ENCODE measurements at regions not wholly inside any gene's neighbourhood (a gene's known extent, or its start where the extent isn't known, plus 50 kb on each side); places are given as distances from the start of the nearest gene placed in this dataset.
A peak's percentile ranks its signal among the peaks of the same experiment; 100 is the strongest.
"Not testable (repeated sequence)": the region's sequence is repeated elsewhere in the genome, so short reads cannot be mapped to it uniquely, and the experiment has no call there.

DNA sequence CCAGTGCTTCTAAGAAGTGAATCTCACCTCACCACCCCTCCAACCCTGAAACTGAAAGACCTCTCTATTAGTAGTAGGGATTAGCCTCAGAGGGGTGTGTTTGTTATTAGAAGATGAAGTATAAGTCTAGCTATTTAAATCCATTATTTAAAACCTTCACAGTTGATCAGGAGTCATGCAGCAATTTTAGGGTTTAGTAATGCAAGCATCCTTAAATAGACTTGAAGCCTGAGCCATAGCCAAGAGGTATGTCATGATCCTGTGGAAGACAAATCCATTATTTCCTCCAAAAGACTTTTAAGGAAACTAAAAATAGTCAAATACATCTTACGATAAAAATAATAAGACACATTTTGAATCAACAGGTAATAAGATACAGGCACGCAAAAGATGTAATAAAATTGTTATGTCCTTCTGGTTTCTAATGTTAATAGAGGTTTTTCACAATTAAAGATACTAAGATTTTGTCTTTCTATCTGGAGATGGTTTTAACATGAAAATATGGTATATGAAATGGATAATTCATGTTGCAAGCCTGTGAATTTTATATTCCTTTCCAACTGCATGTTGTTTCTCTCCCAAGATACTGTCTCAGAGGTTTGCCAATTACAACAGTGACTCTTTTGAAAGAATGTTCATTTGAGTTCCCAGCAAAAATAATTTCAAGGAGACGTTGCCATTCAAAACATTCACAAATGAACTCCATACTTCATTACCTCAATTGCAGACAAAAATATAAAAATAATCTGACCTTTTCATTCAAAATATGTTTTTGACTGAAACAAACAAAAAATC, 68.0 kb downstream of the LUZP4 start:
- intact Hi-C loops (cut with DNase I), result no loop called here
- 64 to 82% (median 65%) methylated on average over 3 of the region's 3 CpGs for WGBS, 4 donors

DNA sequence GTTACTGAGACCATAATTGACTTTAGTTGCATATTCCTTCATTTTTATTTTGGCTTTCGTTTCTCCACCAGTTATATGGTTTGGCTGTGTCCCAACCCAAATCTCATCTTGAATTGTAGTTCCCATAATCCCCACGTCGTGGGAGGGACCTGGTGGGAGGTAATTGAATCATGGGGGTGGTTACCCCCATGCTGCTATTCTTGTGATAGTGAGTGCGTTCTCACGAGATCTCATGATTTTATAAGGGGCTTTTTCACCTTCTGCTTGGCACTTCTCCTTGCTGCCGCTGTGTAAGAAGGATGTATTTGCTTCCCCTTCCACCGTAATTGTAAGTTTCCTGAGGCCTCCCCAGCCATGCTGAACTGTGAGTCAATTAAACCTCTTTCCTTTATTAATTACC, 70.0 kb downstream of the LUZP4 start:
- intact Hi-C loops (cut with DNase I); H3K36me3 ChIP-seq; H3K9me3 ChIP-seq; ATAC-seq; DNase-seq; H3K4me3 ChIP-seq: not testable (repeated sequence)
- peaks cover 0 to 11% (median 0%) of the 10 kb centered on the region in 12 donors for H3K4me1 ChIP-seq
- peak overlapping the region in 2 of 12 donors; percentile 9 to 22 for H3K27ac ChIP-seq
- peaks cover 0 to 13% (median 0%) of the 10 kb centered on the region in 9 donors for H3K27me3 ChIP-seq
- 53 to 72% (median 57%) methylated on average over 7 of the region's 7 CpGs for WGBS, 4 donors

More for the DNA sequence above, 68.0 kb downstream of the LUZP4 start:
- H3K27me3 ChIP-seq, result peaks cover 0 to 22% (median 0%) of the 10 kb centered on the region in 9 donors
- peak overlapping the region in 4 of 12 donors; percentile 29 to 67 (median 48) for H3K27ac ChIP-seq
- ATAC-seq, result peak in 1 of 4 donors; percentile 33
- H3K9me3 ChIP-seq, result no peaks in the 10 kb centered on the region
- H3K4me1 ChIP-seq, result peaks cover 0 to 10% (median 0%) of the 10 kb centered on the region in 12 donors
- no peak for TF ChIP-seq POLR2A (IDR thresholded peaks at IDR 0.05)
- TF ChIP-seq, protein P1, sequence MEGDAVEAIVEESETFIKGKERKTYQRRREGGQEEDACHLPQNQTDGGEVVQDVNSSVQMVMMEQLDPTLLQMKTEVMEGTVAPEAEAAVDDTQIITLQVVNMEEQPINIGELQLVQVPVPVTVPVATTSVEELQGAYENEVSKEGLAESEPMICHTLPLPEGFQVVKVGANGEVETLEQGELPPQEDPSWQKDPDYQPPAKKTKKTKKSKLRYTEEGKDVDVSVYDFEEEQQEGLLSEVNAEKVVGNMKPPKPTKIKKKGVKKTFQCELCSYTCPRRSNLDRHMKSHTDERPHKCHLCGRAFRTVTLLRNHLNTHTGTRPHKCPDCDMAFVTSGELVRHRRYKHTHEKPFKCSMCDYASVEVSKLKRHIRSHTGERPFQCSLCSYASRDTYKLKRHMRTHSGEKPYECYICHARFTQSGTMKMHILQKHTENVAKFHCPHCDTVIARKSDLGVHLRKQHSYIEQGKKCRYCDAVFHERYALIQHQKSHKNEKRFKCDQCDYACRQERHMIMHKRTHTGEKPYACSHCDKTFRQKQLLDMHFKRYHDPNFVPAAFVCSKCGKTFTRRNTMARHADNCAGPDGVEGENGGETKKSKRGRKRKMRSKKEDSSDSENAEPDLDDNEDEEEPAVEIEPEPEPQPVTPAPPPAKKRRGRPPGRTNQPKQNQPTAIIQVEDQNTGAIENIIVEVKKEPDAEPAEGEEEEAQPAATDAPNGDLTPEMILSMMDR (IDR thresholded peaks at IDR 0.05), result no peak
- no peak overlapping the region for H3K4me3 ChIP-seq
- DNase-seq, result no peak
- no peaks in the 10 kb centered on the region for H3K36me3 ChIP-seq

DNA sequence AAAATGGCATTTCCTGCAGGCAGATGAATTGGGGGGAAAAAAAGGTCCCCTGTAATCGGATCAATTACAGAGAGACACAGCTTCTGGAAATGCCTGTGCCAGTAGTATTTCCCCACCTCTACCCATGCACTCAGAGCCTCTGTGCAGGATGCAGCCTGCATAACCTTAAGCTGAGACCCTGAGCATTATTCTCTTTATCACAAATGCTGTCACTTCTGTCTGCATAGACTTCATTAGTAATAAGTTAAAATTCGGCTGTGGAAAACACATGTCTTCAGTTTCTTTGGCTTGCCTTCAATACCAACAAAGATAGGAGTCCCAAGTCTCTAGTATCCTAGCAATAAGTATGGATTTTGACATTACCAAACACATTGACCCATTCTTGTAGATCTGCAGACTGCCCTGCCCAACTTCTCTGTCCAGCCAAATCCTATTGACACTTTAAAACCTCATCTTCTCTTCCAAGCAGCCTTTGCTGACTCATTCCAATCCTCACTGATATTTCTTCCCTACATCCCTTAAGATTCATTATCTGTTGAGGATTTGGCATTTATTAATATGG, 70.8 kb downstream of the LUZP4 start:
- Histone ChIP-seq H3K4me1 (peaks cover 0 to 13% (median 0%) of the 10 kb centered on the region in 12 donors), H3K36me3 (no peaks in the 10 kb centered on the region), H3K27me3 (peaks cover 0 to 14% (median 0%) of the 10 kb centered on the region in 9 donors), H3K4me3 (no peak overlapping the region), H3K9me3 (no peaks in the 10 kb centered on the region), H3K27ac (peak overlapping the region in 1 of 12 donors; percentile 43)
- intact Hi-C loops (cut with DNase I), result no loop called here
- TF ChIP-seq POLR2A (IDR thresholded peaks at IDR 0.05), result no peak
- DNase-seq, result no peak
- peak in 1 of 4 donors; percentile 50 for ATAC-seq
- WGBS, 4 donors, result 51 to 72% (median 70%) methylated on average over 2 of the region's 2 CpGs

DNA sequence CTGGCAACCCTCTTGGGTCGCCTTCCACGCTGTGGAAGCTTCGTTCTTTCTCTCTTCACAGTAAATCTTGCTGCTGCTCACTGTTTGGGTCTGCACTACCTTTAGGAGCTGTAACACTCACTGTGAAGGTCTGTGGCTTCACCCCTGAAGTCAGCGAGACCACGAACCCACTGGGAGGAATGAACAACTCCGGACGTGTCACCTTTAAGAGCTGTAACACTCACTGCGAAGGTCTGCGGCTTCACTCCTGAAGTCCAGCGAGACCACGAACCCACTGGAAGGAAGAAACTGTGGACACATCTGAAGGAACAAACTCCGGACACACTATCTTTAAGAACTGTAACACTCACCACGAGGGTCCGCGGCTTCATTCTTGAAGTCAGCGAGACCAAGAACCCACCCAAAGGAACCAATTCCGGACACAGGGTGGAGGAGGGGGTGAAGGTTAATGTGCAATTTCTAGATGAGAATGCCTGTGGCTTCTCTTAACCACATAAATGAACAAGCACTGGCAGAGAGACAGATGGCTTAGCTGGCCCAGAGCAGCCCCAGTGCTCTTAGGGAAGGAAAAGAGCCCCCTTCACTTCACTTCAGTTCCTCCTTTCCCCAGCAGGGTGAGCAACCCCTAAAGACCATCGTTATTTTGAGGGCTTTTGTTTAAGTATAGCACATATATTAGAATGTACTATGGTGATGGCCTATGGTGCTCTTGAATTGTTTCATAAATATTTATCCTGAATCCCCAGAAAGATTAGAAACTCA, 73.0 kb downstream of the LUZP4 start:
- ATAC-seq, result no peak
- Histone ChIP-seq H3K27ac (no peak overlapping the region), H3K36me3 (no peaks in the 10 kb centered on the region), H3K4me3 (no peak overlapping the region), H3K4me1 (peaks cover 0 to 11% (median 0%) of the 10 kb centered on the region in 12 donors), H3K27me3 (peaks cover 0 to 14% (median 0%) of the 10 kb centered on the region in 9 donors), H3K9me3 (no peaks in the 10 kb centered on the region)
- no peak for DNase-seq
- intact Hi-C loops (cut with DNase I), result no loop called here
- WGBS, 4 donors, result 82 to 91% (median 86%) methylated on average over 18 of the region's 18 CpGs
- TF ChIP-seq, protein P1 (IDR thresholded peaks at IDR 0.05), result no peak
- no peak for TF ChIP-seq POLR2A (IDR thresholded peaks at IDR 0.05)

DNA sequence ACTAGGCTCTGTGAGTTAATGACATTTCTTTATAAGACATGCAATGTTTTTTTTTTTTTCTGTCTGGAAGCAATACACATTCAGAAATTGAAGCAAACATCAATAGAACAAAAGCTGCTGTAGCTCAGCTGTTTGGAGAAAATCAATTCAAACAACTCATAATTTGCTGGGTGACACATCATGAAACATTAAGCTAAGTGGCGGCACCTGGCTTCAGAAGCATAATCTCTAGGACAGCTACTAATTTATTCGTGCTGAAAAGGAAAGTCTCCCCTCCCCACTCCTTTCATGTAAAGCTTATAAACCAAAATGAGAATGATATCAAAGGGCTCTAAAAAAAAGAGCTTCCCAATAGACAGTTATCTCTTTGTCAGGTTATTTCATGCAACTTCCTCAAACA, 73.9 kb downstream of the LUZP4 start:
- Histone ChIP-seq H3K27me3 (peaks cover 0 to 19% (median 0%) of the 10 kb centered on the region in 9 donors), H3K27ac (no peak overlapping the region), H3K9me3 (no peaks in the 10 kb centered on the region), H3K4me1 (peaks cover 0 to 6% (median 0%) of the 10 kb centered on the region in 12 donors), H3K4me3 (no peak overlapping the region), H3K36me3 (no peaks in the 10 kb centered on the region)
- intact Hi-C loops (cut with DNase I), result no loop called here
- ATAC-seq (no peak), DNase-seq (no peak)
- WGBS, 4 donors, result 71 to 85% (median 81%) methylated on average over 2 of the region's 2 CpGs
- TF ChIP-seq POLR2A (IDR thresholded peaks at IDR 0.05), result no peak
- TF ChIP-seq, protein P1 (IDR thresholded peaks at IDR 0.05), result no peak
